Smooth muscle cell (in vitro differentiated cells): ENCODE measurements at regions not wholly inside any gene's neighbourhood (a gene's known extent, or its start where the extent isn't known, plus 50 kb on each side); places are given as distances from the start of the nearest gene placed in this dataset.

Source experiments
- DNase-seq: peaks from one replicate; lab custom pipeline; 2025; ENCODE audit not compliant: unreplicated experiment; lab: John Stamatoyannopoulos, UW
- H2AFZ ChIP-seq: fragments of 200-600 bp; sonication (generic); 2 replicates; pipeline ENCODE4 v1.6.0; 2016; ENCODE audit warnings: antibody characterized with exemption, low read depth, mild to moderate bottlenecking
- H3F3A ChIP-seq: fragments of 200-600 bp; sonication (generic); 2 replicates; pipeline ENCODE4 v1.6.0; 2017; ENCODE audit warnings: antibody characterized with exemption, low read depth
- H3K27ac ChIP-seq: fragments of 200-600 bp; sonication (generic); 2 replicates; pipeline ENCODE4 v1.5.1; 2016; ENCODE audit warnings: low read depth, mild to moderate bottlenecking
- H3K27me3 ChIP-seq: fragments of 200-600 bp; sonication (generic); 2 replicates; pipeline ENCODE4 v1.6.1; 2016; ENCODE audit warnings: low read depth, mild to moderate bottlenecking
- H3K36me3 ChIP-seq: fragments of 200-600 bp; sonication (generic); 2 replicates; pipeline ENCODE4 v1.5.1; 2016; ENCODE audit warnings: low read depth
- H3K4me1 ChIP-seq: fragments of 200-600 bp; sonication (generic); 2 replicates; pipeline ENCODE4 v1.5.1; 2016; ENCODE audit warnings: low read depth
- H3K4me2 ChIP-seq: fragments of 200-600 bp; sonication (generic); 2 replicates; pipeline ENCODE4 v1.6.0; 2016; ENCODE audit warnings: mild to moderate bottlenecking
- H3K4me3 ChIP-seq: fragments of 200-600 bp; sonication (generic); 2 replicates; pipeline ENCODE4 v1.5.1; 2016; ENCODE audit warnings: mild to moderate bottlenecking
- H3K79me2 ChIP-seq: fragments of 200-600 bp; sonication (generic); 2 replicates; pipeline ENCODE4 v1.6.0; 2016; ENCODE audit warnings: low read depth, mild to moderate bottlenecking
- H3K9ac ChIP-seq: fragments of 200-600 bp; sonication (generic); 2 replicates; pipeline ENCODE4 v1.6.0; 2016; ENCODE audit warnings: low read depth
- H3K9me3 ChIP-seq: fragments of 200-600 bp; sonication (generic); replicated peaks from 2 replicates; pipeline ENCODE4 v1.5.1; 2016; ENCODE audit warnings: low read depth
- H4K20me1 ChIP-seq: fragments of 200-600 bp; sonication (generic); 2 replicates; pipeline ENCODE4 v1.6.0; 2016; ENCODE audit warnings: low read depth
- CTCF ChIP-seq: fragments of 200-600 bp; sonication (generic); IDR thresholded peaks from 2 replicates; pipeline ENCODE4 v1.5.1; 2017; ENCODE audit warnings: borderline replicate concordance, mild to moderate bottlenecking, antibody characterized with exemption; ENCODE audit not compliant: insufficient read depth, poor library complexity, severe bottlenecking
- WGBS: methylation state at CpG from one replicate; pipeline ENCODE4 v1.1.7; 2016; ENCODE audit warnings: low lambda C conversion rate; 5-methylcytosine and 5-hydroxymethylcytosine counted together

DNA sequence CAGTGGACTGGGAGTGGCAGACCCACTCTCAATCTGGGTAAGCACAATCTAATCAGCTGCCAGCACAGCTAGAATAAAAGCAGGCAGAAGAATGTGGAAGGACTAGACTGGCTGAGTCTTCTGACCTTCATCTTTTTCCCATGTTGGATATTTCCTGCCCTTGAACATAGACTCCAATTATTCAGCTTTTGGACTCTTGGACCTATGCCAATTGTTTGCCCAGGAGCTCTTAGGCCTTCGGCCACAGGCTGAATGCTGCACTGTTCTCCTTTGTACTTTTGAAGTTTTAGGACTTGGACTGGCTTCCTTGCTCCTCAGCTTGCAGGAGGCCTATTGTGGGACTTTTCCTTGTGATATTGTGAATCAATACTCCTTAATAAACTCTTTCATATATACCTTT, 477.7 kb upstream of the ZNF385D start:
- TF ChIP-seq CTCF: no peak

DNA sequence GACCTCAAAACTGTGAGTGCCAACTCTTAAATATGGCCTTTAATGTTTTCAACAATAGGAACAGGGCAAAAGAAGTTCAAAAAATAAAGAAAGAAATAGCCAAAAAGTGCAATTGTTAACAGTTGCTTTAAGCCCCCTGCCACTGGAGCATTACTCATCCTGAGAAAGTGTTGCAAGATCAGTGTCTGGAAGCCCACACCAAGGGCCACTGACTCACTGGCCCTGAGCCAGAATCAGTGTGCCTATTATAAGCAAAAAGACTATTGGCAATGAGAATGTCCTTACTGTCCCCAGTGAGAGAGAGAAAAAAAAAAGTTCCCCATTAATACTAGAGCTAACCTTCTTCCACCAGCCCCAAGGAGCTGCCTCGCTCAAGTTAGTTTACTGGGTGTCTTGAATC, 480.1 kb upstream of the ZNF385D start:
- Histone ChIP-seq H3K4me1 (no peaks in the 10 kb centered on the region), H2AFZ (no peak overlapping the region), H3K4me3 (no peak overlapping the region), H3K79me2 (no peaks in the 10 kb centered on the region), H3F3A (peaks cover 5% of the 10 kb centered on the region), H3K9ac (no peak overlapping the region), H3K36me3 (no peaks in the 10 kb centered on the region), H3K4me2 (no peak overlapping the region), H3K9me3 (no peaks in the 10 kb centered on the region), H3K27ac (peak overlapping the region; percentile 77), H4K20me1 (no peaks in the 10 kb centered on the region), H3K27me3 (no peaks in the 10 kb centered on the region)
- TF ChIP-seq CTCF: no peak
- DNase-seq: no peak
- 29% methylated on average over 1 of the region's 1 CpG for WGBS

More for the DNA sequence above, 477.7 kb upstream of the ZNF385D start:
- no peak for DNase-seq
- Histone ChIP-seq H2AFZ (no peak overlapping the region), H4K20me1 (no peaks in the 10 kb centered on the region), H3K36me3 (no peaks in the 10 kb centered on the region), H3K9ac (no peak overlapping the region), H3K9me3 (no peaks in the 10 kb centered on the region), H3K4me3 (no peak overlapping the region), H3F3A (peaks cover 5% of the 10 kb centered on the region), H3K27ac (no peak overlapping the region), H3K79me2 (no peaks in the 10 kb centered on the region), H3K4me2 (no peak overlapping the region), H3K4me1 (no peaks in the 10 kb centered on the region), H3K27me3 (no peaks in the 10 kb centered on the region)
- 89% methylated on average over 1 of the region's 1 CpG for WGBS

GRCh38 chr3:22236490-22237270, 485.7 kb upstream of the ZNF385D start:
- Histone ChIP-seq H3K27ac (no peak overlapping the region), H3K4me3 (no peak overlapping the region), H3F3A (peaks cover under 1% of the 10 kb centered on the region), H3K36me3 (no peaks in the 10 kb centered on the region), H3K9ac (no peak overlapping the region), H3K4me2 (no peak overlapping the region), H3K27me3 (no peaks in the 10 kb centered on the region), H4K20me1 (no peaks in the 10 kb centered on the region), H3K9me3 (no peaks in the 10 kb centered on the region), H2AFZ (no peak overlapping the region), H3K79me2 (no peaks in the 10 kb centered on the region), H3K4me1 (no peaks in the 10 kb centered on the region)
- DNase-seq: no peak
- 77% methylated on average over 3 of the region's 3 CpGs for WGBS
- TF ChIP-seq CTCF: no peak

GRCh38 chr3:22239011-22239410, 488.0 kb upstream of the ZNF385D start:
- no peak overlapping the region for H3K4me2 ChIP-seq
- H2AFZ ChIP-seq: no peak overlapping the region
- H3K27ac ChIP-seq: no peak overlapping the region
- H3K4me3 ChIP-seq: no peak overlapping the region
- no peak overlapping the region for H3K9ac ChIP-seq
- no peak for DNase-seq
- H3K4me1 ChIP-seq: no peaks in the 10 kb centered on the region
- TF ChIP-seq CTCF: no peak
- no peaks in the 10 kb centered on the region for H3K36me3 ChIP-seq
- H3K9me3 ChIP-seq: no peaks in the 10 kb centered on the region
- 57% methylated on average over 4 of the region's 4 CpGs for WGBS
- no peaks in the 10 kb centered on the region for H3F3A ChIP-seq
- no peaks in the 10 kb centered on the region for H3K27me3 ChIP-seq
- H3K79me2 ChIP-seq: no peaks in the 10 kb centered on the region
- no peaks in the 10 kb centered on the region for H4K20me1 ChIP-seq
